GM23248 (cell line): ENCODE measurements at regions not wholly inside any gene's neighbourhood (a gene's known extent, or its start where the extent isn't known, plus 50 kb on each side); places are given as distances from the start of the nearest gene placed in this dataset.

Experiments
- DNase-seq: peaks from one replicate; pipeline ENCODE4 v3.0.0-alpha.2; 2015
- H2AFZ ChIP-seq: fragments of 200-600 bp; sonication (generic); 2 replicates; pipeline ENCODE4 v1.6.1; 2016; ENCODE audit warnings: antibody characterized with exemption
- H3F3A ChIP-seq: fragments of 200-600 bp; sonication (generic); 2 replicates; pipeline ENCODE4 v1.6.1; 2016; ENCODE audit warnings: mild to moderate bottlenecking, antibody characterized with exemption, mixed run types; ENCODE audit not compliant: insufficient read depth
- H3K27ac ChIP-seq: fragments of 200-600 bp; sonication (generic); 2 replicates; pipeline ENCODE4 v1.5.1; 2016; ENCODE audit warnings: mild to moderate bottlenecking
- H3K27me3 ChIP-seq: fragments of 200-600 bp; sonication (generic); replicated peaks from 2 replicates; pipeline ENCODE4 v1.6.1; 2016; ENCODE audit warnings: mild to moderate bottlenecking; ENCODE audit not compliant: insufficient read depth
- H3K36me3 ChIP-seq: fragments of 200-600 bp; sonication (generic); 2 replicates; pipeline ENCODE4 v1.6.1; 2016; ENCODE audit warnings: low read depth, mild to moderate bottlenecking
- H3K4me1 ChIP-seq: fragments of 200-600 bp; sonication (generic); 2 replicates; pipeline ENCODE4 v1.6.1; 2016; ENCODE audit warnings: mild to moderate bottlenecking; ENCODE audit not compliant: insufficient read depth
- H3K4me2 ChIP-seq: fragments of 200-600 bp; sonication (generic); one replicate; pipeline ENCODE4 v1.6.1; 2016; ENCODE audit warnings: mild to moderate bottlenecking; ENCODE audit not compliant: unreplicated experiment
- H3K4me3 ChIP-seq: fragments of 200-600 bp; sonication (generic); 2 replicates; pipeline ENCODE4 v1.5.1; 2016; ENCODE audit warnings: mild to moderate bottlenecking
- H3K79me2 ChIP-seq: fragments of 200-600 bp; sonication (generic); 2 replicates; pipeline ENCODE4 v1.6.1; 2016; ENCODE audit warnings: mild to moderate bottlenecking; ENCODE audit not compliant: insufficient read depth
- H3K9ac ChIP-seq: fragments of 200-600 bp; sonication (generic); 2 replicates; pipeline ENCODE4 v1.6.1; 2016; ENCODE audit warnings: mild to moderate bottlenecking
- H3K9me2 ChIP-seq: fragments of 200-600 bp; sonication (generic); 2 replicates; pipeline ENCODE4 v1.6.1; 2016; ENCODE audit warnings: mixed run types, mild to moderate bottlenecking, moderate library complexity; ENCODE audit not compliant: insufficient read depth
- H3K9me3 ChIP-seq: fragments of 200-600 bp; sonication (generic); one replicate; pipeline ENCODE4 v1.6.1; 2017; ENCODE audit warnings: low read depth
- H4K20me1 ChIP-seq: fragments of 200-600 bp; sonication (generic); 2 replicates; pipeline ENCODE4 v1.6.0; 2016; ENCODE audit not compliant: insufficient read depth
- EZH2 ChIP-seq: fragments of 200-600 bp; sonication (generic); IDR thresholded peaks from 2 replicates; pipeline ENCODE4 v1.6.1; 2018; ENCODE audit warnings: antibody characterized with exemption, mild to moderate bottlenecking; ENCODE audit not compliant: insufficient read depth, poor library complexity, severe bottlenecking
- EZH2phosphoT487 ChIP-seq: fragments of 200-600 bp; sonication (generic); IDR thresholded peaks from 2 replicates; pipeline ENCODE4 v1.6.1; 2018; ENCODE audit warnings: antibody characterized with exemption, moderate library complexity, mild to moderate bottlenecking, low read depth; ENCODE audit not compliant: insufficient read depth
- WGBS, 2 experiments: methylation state at CpG; one replicate each; pipeline ENCODE4 v1.1.6; 2015 to 2017; ENCODE audit warnings: low lambda C conversion rate in 2 of 2, low coverage in 1 of 2; ENCODE audit errors: missing lambda C conversion rate in 2 of 2; 5-methylcytosine and 5-hydroxymethylcytosine counted together
- in situ Hi-C: fragments of 300-500 bp; cut with MboI; formaldehyde crosslinking; loops from 2 replicates; pipeline ENCODE4 v1.15.0; 2020

DNA sequence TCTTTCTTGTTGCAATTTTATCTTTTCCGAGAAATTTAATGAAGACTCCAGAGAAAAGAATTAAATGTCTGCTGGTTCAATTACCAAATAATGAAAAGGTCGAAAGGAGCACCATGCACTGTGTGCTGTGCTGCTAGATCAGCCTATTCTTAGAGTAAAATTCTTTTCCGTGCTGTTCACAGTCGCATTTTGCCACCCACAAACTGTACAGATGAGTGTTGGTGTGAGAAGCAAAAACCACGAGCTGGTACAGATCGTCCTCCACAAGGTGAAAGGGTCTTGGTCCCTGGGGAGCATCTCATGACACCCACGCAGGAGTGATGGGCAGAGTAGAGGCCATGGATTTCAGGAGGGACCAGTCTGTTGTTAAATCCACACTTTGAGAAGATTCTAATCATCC is 143.8 kb upstream of the PUM3 start:
- in situ Hi-C loops: no loop called here
- Histone ChIP-seq H2AFZ (no peak overlapping the region), H3K4me1 (no peaks in the 10 kb centered on the region), H3K4me2 (no peak overlapping the region), H3K9me2 (no peaks in the 10 kb centered on the region), H3K9ac (no peak overlapping the region), H4K20me1 (no peaks in the 10 kb centered on the region), H3K9me3 (no peaks in the 10 kb centered on the region), H3K36me3 (no peaks in the 10 kb centered on the region), H3K4me3 (no peak overlapping the region), H3K27ac (no peak overlapping the region), H3K79me2 (no peaks in the 10 kb centered on the region), H3F3A (no peaks in the 10 kb centered on the region), H3K27me3 (peaks cover 2% of the 10 kb centered on the region; the same call in 1 of the 2 replicates)
- 49 to 54% methylated on average over 7 of the region's 7 CpGs for WGBS, 2 experiments
- TF ChIP-seq EZH2phosphoT487 (no peak), EZH2 (no peak)
- DNase-seq: no peak

DNA sequence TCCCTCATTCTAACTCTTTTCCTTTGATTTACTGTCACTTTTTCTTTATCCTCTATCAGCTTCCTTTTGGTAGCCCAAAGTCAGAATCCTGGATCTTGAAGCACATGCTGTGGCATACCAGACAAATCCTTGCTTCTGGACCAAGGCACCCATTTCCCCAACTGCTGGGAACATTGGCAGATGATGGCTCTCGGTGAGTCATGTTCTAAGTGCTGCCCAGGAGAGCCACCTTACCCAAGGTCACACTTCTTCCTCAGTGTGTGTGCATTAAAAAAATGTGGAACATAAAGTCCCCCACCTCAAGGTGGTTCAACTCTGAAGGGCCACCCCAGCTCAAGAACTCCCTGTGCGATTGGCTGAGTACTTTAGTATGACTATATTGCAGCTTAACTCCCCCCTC is 141.4 kb upstream of the PUM3 start:
- no peak overlapping the region for H3K4me2 ChIP-seq
- DNase-seq: no peak
- no peaks in the 10 kb centered on the region for H4K20me1 ChIP-seq
- no peak overlapping the region for H3K27ac ChIP-seq
- in situ Hi-C loops: no loop called here
- no peak overlapping the region for H3K4me3 ChIP-seq
- H3K27me3 ChIP-seq: peaks cover 2% of the 10 kb centered on the region; the same call in 1 of the 2 replicates
- no peak overlapping the region for H2AFZ ChIP-seq
- no peaks in the 10 kb centered on the region for H3K79me2 ChIP-seq
- WGBS, 2 experiments: 54 to 55% methylated on average over 2 of the region's 2 CpGs
- H3K9me2 ChIP-seq: no peaks in the 10 kb centered on the region
- no peak for TF ChIP-seq EZH2
- TF ChIP-seq EZH2phosphoT487: no peak
- no peaks in the 10 kb centered on the region for H3K36me3 ChIP-seq
- no peaks in the 10 kb centered on the region for H3K4me1 ChIP-seq
- H3K9me3 ChIP-seq: no peaks in the 10 kb centered on the region
- H3K9ac ChIP-seq: no peak overlapping the region
- no peaks in the 10 kb centered on the region for H3F3A ChIP-seq

DNA sequence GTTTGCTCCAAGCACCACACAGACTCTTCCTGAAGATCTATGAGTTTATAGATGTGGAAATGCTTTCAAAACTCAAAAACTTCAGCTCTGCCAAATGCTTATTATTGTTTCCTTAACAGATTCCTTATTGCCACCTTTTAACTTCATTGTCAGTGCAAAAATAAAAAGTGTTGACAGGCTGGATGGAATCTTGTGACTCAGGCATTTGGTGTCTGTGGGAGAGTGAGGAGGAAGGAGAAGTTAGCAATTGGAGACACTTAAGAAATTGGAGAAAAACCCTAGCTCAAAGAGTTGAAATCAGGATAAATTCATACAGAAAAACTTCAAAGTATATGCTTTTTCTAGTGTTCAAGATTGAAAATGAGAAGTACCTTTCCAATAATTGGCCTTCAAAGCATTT is 140.6 kb upstream of the PUM3 start:
- Histone ChIP-seq H3F3A (no peaks in the 10 kb centered on the region), H3K9me3 (no peaks in the 10 kb centered on the region), H3K9me2 (no peaks in the 10 kb centered on the region), H4K20me1 (no peaks in the 10 kb centered on the region), H3K4me2 (no peak overlapping the region), H2AFZ (no peak overlapping the region), H3K36me3 (no peaks in the 10 kb centered on the region), H3K27me3 (peaks cover 2% of the 10 kb centered on the region; the same call in 1 of the 2 replicates), H3K4me1 (no peaks in the 10 kb centered on the region), H3K79me2 (no peaks in the 10 kb centered on the region), H3K27ac (no peak overlapping the region), H3K9ac (no peak overlapping the region), H3K4me3 (no peak overlapping the region)
- no peak for DNase-seq
- TF ChIP-seq EZH2phosphoT487: no peak
- no peak for TF ChIP-seq EZH2
- in situ Hi-C loops: no loop called here

DNA sequence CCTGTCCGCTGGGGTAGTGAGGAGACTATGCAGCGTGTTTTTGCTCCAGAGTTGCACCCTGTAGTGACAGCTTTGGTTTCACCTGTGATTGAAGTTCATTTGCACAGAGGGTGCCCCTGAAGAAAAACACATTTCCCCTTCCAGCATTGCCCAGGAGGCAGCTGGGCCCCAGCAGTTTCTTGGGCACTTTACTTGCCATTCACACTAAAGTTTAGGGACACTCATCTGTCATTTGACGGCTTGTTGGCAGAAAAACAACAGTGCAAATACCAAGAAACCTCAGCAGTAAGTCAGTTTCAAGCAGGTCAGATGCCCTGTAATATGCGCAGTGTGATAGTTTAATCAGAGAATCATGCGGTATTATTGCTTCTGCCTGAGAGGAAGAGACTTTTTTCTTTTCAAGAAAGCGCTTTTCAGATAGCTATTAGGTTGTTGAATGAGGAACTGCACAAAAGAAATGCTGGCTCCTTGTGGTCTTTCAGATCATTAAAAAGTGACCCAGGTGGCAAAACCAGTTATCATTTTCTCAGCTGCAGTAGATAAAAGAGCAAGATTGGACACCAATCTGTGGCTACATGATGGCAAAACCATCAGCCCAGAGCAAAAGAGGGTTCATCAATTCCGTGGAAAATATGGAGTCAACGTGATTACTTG is 136.2 kb upstream of the PUM3 start:
- in situ Hi-C loops: no loop called here
- Histone ChIP-seq H3K27ac (no peak overlapping the region), H3F3A (no peaks in the 10 kb centered on the region), H3K79me2 (no peaks in the 10 kb centered on the region), H3K36me3 (no peaks in the 10 kb centered on the region), H3K4me3 (no peak overlapping the region), H3K9ac (no peak overlapping the region), H2AFZ (no peak overlapping the region), H3K9me3 (no peaks in the 10 kb centered on the region), H3K27me3 (no peaks in the 10 kb centered on the region), H3K9me2 (no peaks in the 10 kb centered on the region), H3K4me1 (no peaks in the 10 kb centered on the region), H4K20me1 (no peaks in the 10 kb centered on the region), H3K4me2 (no peak overlapping the region)
- DNase-seq: no peak
- 46 to 51% methylated on average over 8 of the region's 8 CpGs for WGBS, 2 experiments
- TF ChIP-seq EZH2: no peak

DNA sequence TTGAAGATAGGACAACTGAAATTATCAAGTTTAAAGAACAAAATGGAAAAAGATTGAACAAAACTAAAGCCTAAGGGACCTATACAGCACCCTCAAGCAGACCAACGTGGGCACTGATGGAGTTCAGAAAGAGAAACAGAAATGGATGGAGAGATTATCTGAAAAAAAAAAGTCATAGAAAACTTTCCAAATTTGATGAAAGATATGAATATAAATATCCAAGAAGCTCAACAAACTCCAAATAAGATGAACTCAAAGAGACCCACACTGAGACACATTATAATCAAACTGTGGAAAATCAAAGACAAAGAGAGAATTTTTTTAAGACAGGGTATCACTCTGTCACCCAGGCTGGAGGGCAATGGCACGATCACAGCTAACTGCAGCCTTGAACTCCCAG is 128.6 kb upstream of the PUM3 start:
- Histone ChIP-seq H3K4me3 (no peak overlapping the region), H2AFZ (no peak overlapping the region), H3K27ac (no peak overlapping the region), H3K4me1 (no peaks in the 10 kb centered on the region), H3K4me2 (no peak overlapping the region), H3K79me2 (no peaks in the 10 kb centered on the region), H3K9ac (no peak overlapping the region), H3K27me3 (no peaks in the 10 kb centered on the region; the same call in 1 of the 2 replicates), H3F3A (no peaks in the 10 kb centered on the region), H3K36me3 (no peaks in the 10 kb centered on the region), H3K9me2 (no peaks in the 10 kb centered on the region), H4K20me1 (no peaks in the 10 kb centered on the region), H3K9me3 (no peaks in the 10 kb centered on the region)
- no peak for TF ChIP-seq EZH2
- no peak for TF ChIP-seq EZH2phosphoT487
- in situ Hi-C loops: no loop called here
- 33% methylated on average over 2 of the region's 2 CpGs for WGBS, 2 experiments
- DNase-seq: no peak
